ENCODE measurements at regions not wholly inside any gene's neighbourhood (a gene's known extent, or its start where the extent isn't known, plus 50 kb on each side); places are given as distances from the start of the nearest gene placed in this dataset.

DNA sequence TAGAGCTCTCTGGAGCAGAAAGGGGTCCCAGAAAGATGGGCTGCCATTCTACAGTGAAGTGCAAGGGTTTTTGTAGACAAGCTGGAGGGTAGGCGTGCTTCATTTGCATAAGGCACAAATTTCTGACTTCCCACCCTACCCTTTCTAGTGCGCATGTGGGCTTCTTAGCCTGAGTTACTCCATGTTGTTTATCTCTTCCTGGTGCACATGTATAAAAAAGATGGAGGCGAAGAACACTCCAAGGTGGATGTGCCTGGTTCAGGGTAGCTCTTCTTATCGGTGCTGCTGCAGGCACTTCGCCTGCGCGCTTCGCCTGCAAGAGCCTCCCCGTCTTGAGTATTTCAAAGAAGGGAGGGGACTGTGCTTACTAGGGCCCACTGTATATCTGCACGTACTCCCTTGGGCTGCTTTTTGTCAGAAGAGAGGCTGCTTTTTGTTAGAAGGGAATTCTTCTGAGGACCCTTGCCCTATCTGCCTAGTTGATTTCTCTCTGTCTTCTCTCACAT lies 1047.3 kb upstream of the CNTN5 start:
- TF ChIP-seq POLR2A (IDR thresholded peaks at IDR 0.05), result no peak
- TF ChIP-seq, protein P1, sequence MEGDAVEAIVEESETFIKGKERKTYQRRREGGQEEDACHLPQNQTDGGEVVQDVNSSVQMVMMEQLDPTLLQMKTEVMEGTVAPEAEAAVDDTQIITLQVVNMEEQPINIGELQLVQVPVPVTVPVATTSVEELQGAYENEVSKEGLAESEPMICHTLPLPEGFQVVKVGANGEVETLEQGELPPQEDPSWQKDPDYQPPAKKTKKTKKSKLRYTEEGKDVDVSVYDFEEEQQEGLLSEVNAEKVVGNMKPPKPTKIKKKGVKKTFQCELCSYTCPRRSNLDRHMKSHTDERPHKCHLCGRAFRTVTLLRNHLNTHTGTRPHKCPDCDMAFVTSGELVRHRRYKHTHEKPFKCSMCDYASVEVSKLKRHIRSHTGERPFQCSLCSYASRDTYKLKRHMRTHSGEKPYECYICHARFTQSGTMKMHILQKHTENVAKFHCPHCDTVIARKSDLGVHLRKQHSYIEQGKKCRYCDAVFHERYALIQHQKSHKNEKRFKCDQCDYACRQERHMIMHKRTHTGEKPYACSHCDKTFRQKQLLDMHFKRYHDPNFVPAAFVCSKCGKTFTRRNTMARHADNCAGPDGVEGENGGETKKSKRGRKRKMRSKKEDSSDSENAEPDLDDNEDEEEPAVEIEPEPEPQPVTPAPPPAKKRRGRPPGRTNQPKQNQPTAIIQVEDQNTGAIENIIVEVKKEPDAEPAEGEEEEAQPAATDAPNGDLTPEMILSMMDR (IDR thresholded peaks at IDR 0.05 in 4 of 5, conservative IDR thresholded peaks at IDR 0.05 in 1 of 5), result no peak

Measured in gastrocnemius medialis (tissue), 4 donors.